OCI-LY3 (cell line): ENCODE measurements at regions not wholly inside any gene's neighbourhood (a gene's known extent, or its start where the extent isn't known, plus 50 kb on each side); places are given as distances from the start of the nearest gene placed in this dataset.

Experiments used
- H2AFZ ChIP-seq: fragments of 200-600, 300-600 bp; shearing (Covaris generic); 2 replicates; pipeline ENCODE4 v1.6.0; 2014; ENCODE audit warnings: antibody characterized with exemption, low read depth, low read length
- H3K27ac ChIP-seq: fragments of 200-600, 300-600 bp; sonication (generic); 2 replicates; pipeline ENCODE4 v1.5.1; 2014; ENCODE audit warnings: mild to moderate bottlenecking, low read length, moderate library complexity, mixed read lengths
- H3K27me3 ChIP-seq: fragments of 200-600, 300-600 bp; sonication (generic); 2 replicates; pipeline ENCODE4 v1.6.1; 2014; ENCODE audit warnings: low read depth, low read length, mixed read lengths
- H3K36me3 ChIP-seq: fragments of 200-600, 300-600 bp; sonication (generic); replicated peaks from 2 replicates; pipeline ENCODE3; 2014; ENCODE audit warnings: low read depth, low read length, mixed read lengths
- H3K4me1 ChIP-seq: fragments of 300-600, 200-600 bp; sonication (generic); 2 replicates; pipeline ENCODE4 v1.6.1; 2014; ENCODE audit warnings: low read length, mixed read lengths
- H3K4me2 ChIP-seq: fragments of 200-600, 300-600 bp; sonication (generic); 2 replicates; pipeline ENCODE4 v1.6.1; 2014; ENCODE audit warnings: low read length, mixed read lengths
- H3K4me3 ChIP-seq: fragments of 300-600, 200-600 bp; sonication (generic); 2 replicates; pipeline ENCODE4 v1.5.1; 2014; ENCODE audit warnings: antibody characterized with exemption, mild to moderate bottlenecking, low read length, moderate library complexity
- H3K79me2 ChIP-seq: fragments of 300-600, 200-600 bp; shearing (Covaris generic); 2 replicates; pipeline ENCODE4 v1.6.1; 2014; ENCODE audit warnings: mild to moderate bottlenecking, low read length, mixed read lengths
- H3K9ac ChIP-seq: fragments of 300-600, 200-600 bp; shearing (Covaris generic); 2 replicates; pipeline ENCODE4 v1.6.0; 2014; ENCODE audit warnings: mild to moderate bottlenecking, low read length, moderate library complexity
- H3K9me3 ChIP-seq: fragments of 200-600, 300-600 bp; shearing (Covaris generic); 2 replicates; pipeline ENCODE4 v1.6.1; 2014; ENCODE audit warnings: low read length, mixed read lengths; ENCODE audit not compliant: insufficient read depth
- H4K20me1 ChIP-seq: fragments of 200-600, 300-600 bp; sonication (generic); 2 replicates; pipeline ENCODE4 v1.6.1; 2016; ENCODE audit warnings: low read length, mixed read lengths; ENCODE audit not compliant: insufficient read depth
- EZH2phosphoT487 ChIP-seq: fragments of 200-600 bp; shearing (Covaris generic); IDR thresholded peaks from 2 replicates; pipeline ENCODE4 v1.6.1; 2018; ENCODE audit warnings: antibody characterized with exemption, mixed run types, low read depth
- TF ChIP-seq, protein P1 (sequence below): fragments of 200-600, 300-600 bp; sonication (generic); IDR thresholded peaks from 2 replicates; pipeline ENCODE4 v1.5.1; 2014; ENCODE audit warnings: antibody characterized with exemption, low read length, low read depth

DNA sequence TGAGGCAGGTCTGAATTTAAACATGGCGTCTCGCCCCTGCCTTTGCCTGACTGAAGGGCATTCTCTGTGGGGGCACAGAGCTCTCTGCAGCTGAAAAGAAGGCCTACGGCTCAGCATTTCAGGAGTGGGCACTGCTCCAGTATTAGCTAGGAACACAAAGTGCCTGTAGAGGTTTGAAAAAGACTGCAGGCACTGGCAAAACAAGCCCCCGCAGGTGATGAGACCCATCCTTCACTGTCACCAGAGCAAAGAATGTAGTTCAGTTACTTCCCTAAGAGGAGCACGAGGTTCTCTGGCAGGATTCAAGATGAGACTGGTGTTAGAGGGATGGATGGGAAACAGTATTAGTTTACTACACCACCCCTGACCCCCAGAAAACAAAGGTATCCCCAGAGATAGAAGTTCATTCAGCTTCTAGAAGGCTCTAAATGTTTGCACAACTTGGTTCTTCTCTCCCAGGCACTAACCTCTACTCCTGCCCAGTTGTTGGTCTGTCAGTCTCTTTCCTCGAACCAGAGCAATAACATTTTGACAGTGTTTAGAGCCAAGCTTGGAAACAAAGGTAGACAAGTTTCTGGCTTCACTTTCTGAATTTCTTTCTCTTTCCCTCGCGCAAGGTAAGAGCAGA is 101.9 kb upstream of the KCNE2 start:
- Histone ChIP-seq H4K20me1 (no peaks in the 10 kb centered on the region), H3K27ac (no peak overlapping the region), H2AFZ (no peak overlapping the region), H3K79me2 (no peaks in the 10 kb centered on the region), H3K36me3 (no peaks in the 10 kb centered on the region), H3K4me1 (no peaks in the 10 kb centered on the region), H3K9me3 (no peaks in the 10 kb centered on the region), H3K4me3 (no peak overlapping the region), H3K4me2 (no peak overlapping the region), H3K27me3 (no peaks in the 10 kb centered on the region), H3K9ac (no peak overlapping the region)
- no peak for TF ChIP-seq EZH2phosphoT487
- TF ChIP-seq, protein P1, sequence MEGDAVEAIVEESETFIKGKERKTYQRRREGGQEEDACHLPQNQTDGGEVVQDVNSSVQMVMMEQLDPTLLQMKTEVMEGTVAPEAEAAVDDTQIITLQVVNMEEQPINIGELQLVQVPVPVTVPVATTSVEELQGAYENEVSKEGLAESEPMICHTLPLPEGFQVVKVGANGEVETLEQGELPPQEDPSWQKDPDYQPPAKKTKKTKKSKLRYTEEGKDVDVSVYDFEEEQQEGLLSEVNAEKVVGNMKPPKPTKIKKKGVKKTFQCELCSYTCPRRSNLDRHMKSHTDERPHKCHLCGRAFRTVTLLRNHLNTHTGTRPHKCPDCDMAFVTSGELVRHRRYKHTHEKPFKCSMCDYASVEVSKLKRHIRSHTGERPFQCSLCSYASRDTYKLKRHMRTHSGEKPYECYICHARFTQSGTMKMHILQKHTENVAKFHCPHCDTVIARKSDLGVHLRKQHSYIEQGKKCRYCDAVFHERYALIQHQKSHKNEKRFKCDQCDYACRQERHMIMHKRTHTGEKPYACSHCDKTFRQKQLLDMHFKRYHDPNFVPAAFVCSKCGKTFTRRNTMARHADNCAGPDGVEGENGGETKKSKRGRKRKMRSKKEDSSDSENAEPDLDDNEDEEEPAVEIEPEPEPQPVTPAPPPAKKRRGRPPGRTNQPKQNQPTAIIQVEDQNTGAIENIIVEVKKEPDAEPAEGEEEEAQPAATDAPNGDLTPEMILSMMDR = no peak

DNA sequence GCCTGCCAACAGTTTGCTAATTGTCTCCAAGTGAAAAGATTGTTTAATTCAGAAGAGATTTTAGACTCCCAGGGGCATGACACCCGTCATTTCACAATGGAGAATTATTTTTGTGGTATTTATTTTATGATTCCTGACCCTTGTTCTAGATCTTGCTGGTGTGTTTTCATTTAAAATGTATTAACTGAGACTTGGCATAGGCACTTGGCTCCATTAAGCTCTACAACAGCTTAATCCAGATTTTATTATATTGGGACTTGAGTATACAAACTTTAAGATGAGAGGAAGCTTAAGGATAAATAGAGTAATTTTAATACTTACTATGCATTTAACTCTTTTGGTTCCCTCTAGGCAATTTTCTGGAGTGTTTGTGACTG is 101.3 kb upstream of the KCNE2 start:
- H4K20me1 ChIP-seq = no peaks in the 10 kb centered on the region
- H3K4me1 ChIP-seq = no peaks in the 10 kb centered on the region
- no peak overlapping the region for H3K4me2 ChIP-seq
- no peak overlapping the region for H3K4me3 ChIP-seq
- no peaks in the 10 kb centered on the region for H3K36me3 ChIP-seq
- H3K9me3 ChIP-seq = no peaks in the 10 kb centered on the region
- no peak overlapping the region for H3K9ac ChIP-seq
- H3K27me3 ChIP-seq = no peaks in the 10 kb centered on the region
- TF ChIP-seq, protein P1 = no peak
- no peak for TF ChIP-seq EZH2phosphoT487
- no peak overlapping the region for H2AFZ ChIP-seq
- no peaks in the 10 kb centered on the region for H3K79me2 ChIP-seq
- no peak overlapping the region for H3K27ac ChIP-seq

DNA sequence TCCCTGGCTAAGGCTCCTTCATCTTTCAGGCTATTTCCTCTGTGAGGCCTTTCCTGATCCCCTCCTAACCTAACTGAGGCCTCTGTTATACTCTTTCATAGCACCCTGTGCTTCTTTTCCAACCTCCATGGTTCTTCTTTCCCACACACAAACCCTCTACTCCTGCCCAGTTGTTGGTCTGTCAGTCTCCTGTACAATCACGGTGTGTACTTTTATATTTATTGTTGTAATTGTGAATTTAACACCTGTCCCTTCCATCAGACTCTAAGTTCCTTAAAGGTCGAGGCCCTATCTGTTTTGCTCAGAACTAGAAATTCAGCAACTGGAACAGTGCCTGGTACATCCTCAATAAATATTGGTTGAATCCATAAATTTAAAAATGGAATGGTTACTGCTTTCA is 100.2 kb upstream of the KCNE2 start:
- H3K27me3 ChIP-seq = no peaks in the 10 kb centered on the region
- no peak for TF ChIP-seq EZH2phosphoT487
- TF ChIP-seq, protein P1 = no peak
- no peak overlapping the region for H2AFZ ChIP-seq
- H4K20me1 ChIP-seq = no peaks in the 10 kb centered on the region
- no peak overlapping the region for H3K4me3 ChIP-seq
- no peak overlapping the region for H3K4me2 ChIP-seq
- H3K4me1 ChIP-seq = no peaks in the 10 kb centered on the region
- no peak overlapping the region for H3K27ac ChIP-seq
- no peaks in the 10 kb centered on the region for H3K9me3 ChIP-seq
- H3K9ac ChIP-seq = no peak overlapping the region
- no peaks in the 10 kb centered on the region for H3K79me2 ChIP-seq
- H3K36me3 ChIP-seq = no peaks in the 10 kb centered on the region

DNA sequence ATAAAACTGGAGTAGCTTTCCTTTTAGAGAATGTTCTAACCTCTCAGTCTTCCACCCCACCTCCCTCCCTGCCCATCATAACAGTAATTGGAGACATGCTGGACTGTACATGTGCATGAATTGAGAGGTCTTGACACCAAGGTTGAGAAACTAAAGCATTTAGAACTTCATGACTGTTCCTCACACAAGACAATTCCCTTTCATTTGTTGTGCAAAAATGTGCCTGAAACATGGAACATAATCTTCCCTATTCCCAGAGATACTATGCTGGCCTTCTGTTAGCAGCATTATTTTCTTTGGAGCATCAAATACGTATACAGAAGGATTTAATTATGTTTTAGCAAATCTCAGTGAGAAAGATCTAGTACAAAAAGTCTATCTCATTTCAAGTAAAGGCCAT is 97.5 kb upstream of the KCNE2 start:
- TF ChIP-seq, protein P1 = no peak
- no peak for TF ChIP-seq EZH2phosphoT487
- H3K36me3 ChIP-seq = no peaks in the 10 kb centered on the region
- no peaks in the 10 kb centered on the region for H3K79me2 ChIP-seq
- no peak overlapping the region for H3K27ac ChIP-seq
- no peak overlapping the region for H2AFZ ChIP-seq
- H3K4me2 ChIP-seq = no peak overlapping the region
- H3K27me3 ChIP-seq = no peaks in the 10 kb centered on the region
- H3K9ac ChIP-seq = no peak overlapping the region
- H3K9me3 ChIP-seq = no peaks in the 10 kb centered on the region
- H3K4me1 ChIP-seq = no peaks in the 10 kb centered on the region
- H3K4me3 ChIP-seq = no peak overlapping the region
- no peaks in the 10 kb centered on the region for H4K20me1 ChIP-seq
